ENCODE measurements at regions not wholly inside any gene's neighbourhood (a gene's known extent, or its start where the extent isn't known, plus 50 kb on each side); places are given as distances from the start of the nearest gene placed in this dataset.
"Not testable (repeated sequence)": the region's sequence is repeated elsewhere in the genome, so short reads cannot be mapped to it uniquely, and the experiment has no call there.

GRCh38 chr3:13231781-13232666 is 158.8 kb upstream of the IQSEC1 start:
- no peak for DNase-seq
- Histone ChIP-seq H3K27me3 (no peaks in the 10 kb centered on the region), H3K36me3 (no peaks in the 10 kb centered on the region), H3K4me3 (ENCODE audit: low read depth, low read length) (no peak overlapping the region), H3K4me1 (no peaks in the 10 kb centered on the region), H3K9me3 (no peaks in the 10 kb centered on the region)
- no peak for TF ChIP-seq CTCF (IDR thresholded peaks at IDR 0.05; ENCODE audit: low read depth, low read length)

- H3K9me3 ChIP-seq: no peaks in the 10 kb centered on the region
- H3K27me3 ChIP-seq: no peaks in the 10 kb centered on the region
- H3K36me3 ChIP-seq: no peaks in the 10 kb centered on the region
- DNase-seq: peak; percentile 20
- TF ChIP-seq CTCF (IDR thresholded peaks at IDR 0.05; ENCODE audit: low read depth, low read length): peak; percentile 55
- no peak overlapping the region for H3K4me3 ChIP-seq (ENCODE audit: low read depth, low read length)
- no peaks in the 10 kb centered on the region for H3K4me1 ChIP-seq
These were observed 156.2 kb upstream of the IQSEC1 start for GRCh38 chr3:13229273-13229949.

GRCh38 chr3:13228584-13228983 is 155.4 kb upstream of the IQSEC1 start:
- no peak for DNase-seq
- Histone ChIP-seq H3K4me3 (ENCODE audit: low read depth, low read length) (no peak overlapping the region), H3K36me3 (no peaks in the 10 kb centered on the region), H3K4me1 (no peaks in the 10 kb centered on the region), H3K9me3 (no peaks in the 10 kb centered on the region), H3K27me3 (no peaks in the 10 kb centered on the region)
- TF ChIP-seq CTCF (IDR thresholded peaks at IDR 0.05; ENCODE audit: low read depth, low read length): no peak

GRCh38 chr3:13228169-13228568 is 154.9 kb upstream of the IQSEC1 start:
- H3K4me1 ChIP-seq; H3K4me3 ChIP-seq (ENCODE audit: low read depth, low read length); H3K36me3 ChIP-seq; H3K27me3 ChIP-seq; H3K9me3 ChIP-seq; DNase-seq: not testable (repeated sequence)

- Histone ChIP-seq H3K27me3 (no peaks in the 10 kb centered on the region), H3K4me1 (no peaks in the 10 kb centered on the region), H3K4me3 (ENCODE audit: low read depth, low read length) (no peak overlapping the region), H3K9me3 (no peaks in the 10 kb centered on the region), H3K36me3 (no peaks in the 10 kb centered on the region)
- DNase-seq: no peak
- no peak for TF ChIP-seq CTCF (IDR thresholded peaks at IDR 0.05; ENCODE audit: low read depth, low read length)
These were observed 154.3 kb upstream of the IQSEC1 start for GRCh38 chr3:13227315-13228165.

GRCh38 chr3:13224967-13225366 is 151.7 kb upstream of the IQSEC1 start:
- Histone ChIP-seq H3K27me3 (no peaks in the 10 kb centered on the region), H3K9me3 (no peaks in the 10 kb centered on the region), H3K4me1 (no peaks in the 10 kb centered on the region), H3K36me3 (no peaks in the 10 kb centered on the region), H3K4me3 (ENCODE audit: low read depth, low read length) (no peak overlapping the region)
- DNase-seq: no peak
- TF ChIP-seq CTCF (IDR thresholded peaks at IDR 0.05; ENCODE audit: low read depth, low read length): no peak
